PFSK-1 (cell line): ENCODE measurements at regions not wholly inside any gene's neighbourhood (a gene's known extent, or its start where the extent isn't known, plus 50 kb on each side); places are given as distances from the start of the nearest gene placed in this dataset.

Experiments used
- FOXP2 ChIP-seq: optimal IDR thresholded peaks from 2 replicates; pipeline ENCODE3; 2011; ENCODE audit warnings: borderline replicate concordance, control low read depth, inconsistent platforms; ENCODE audit not compliant: insufficient read depth; ENCODE audit errors: extremely low read length, extremely low read depth
- POLR2AphosphoS5 ChIP-seq: IDR thresholded peaks from 2 replicates; pipeline ENCODE4 v1.6.1; 2012; ENCODE audit warnings: low read depth, mild to moderate bottlenecking, control low read depth, low read length, moderate library complexity
- SIN3A ChIP-seq: IDR thresholded peaks from 2 replicates; pipeline ENCODE4 v1.6.1; 2012; ENCODE audit warnings: mild to moderate bottlenecking, low read length, moderate library complexity, borderline replicate concordance; ENCODE audit not compliant: insufficient read depth
- TAF1 ChIP-seq: IDR thresholded peaks from 2 replicates; pipeline ENCODE4 v1.6.1; 2012; ENCODE audit warnings: low read length, control low read depth, borderline replicate concordance; ENCODE audit not compliant: insufficient read depth
- TF ChIP-seq, protein P1 (sequence below), 2 experiments: IDR thresholded peaks; 2 replicates each; pipeline versions ENCODE4 v1.6.1 to v1.8.0; 2011 to 2012; ENCODE audit warnings: low read depth in 2 of 2, low read length in 2 of 2, control low read depth in 1 of 2, inconsistent platforms in 1 of 2, mild to moderate bottlenecking in 1 of 2, moderate library complexity in 1 of 2; ENCODE audit not compliant: insufficient read depth in 1 of 2

- TF ChIP-seq TAF1 (no peak), FOXP2 (no peak), POLR2AphosphoS5 (no peak), SIN3A (no peak)
- TF ChIP-seq, protein P1, sequence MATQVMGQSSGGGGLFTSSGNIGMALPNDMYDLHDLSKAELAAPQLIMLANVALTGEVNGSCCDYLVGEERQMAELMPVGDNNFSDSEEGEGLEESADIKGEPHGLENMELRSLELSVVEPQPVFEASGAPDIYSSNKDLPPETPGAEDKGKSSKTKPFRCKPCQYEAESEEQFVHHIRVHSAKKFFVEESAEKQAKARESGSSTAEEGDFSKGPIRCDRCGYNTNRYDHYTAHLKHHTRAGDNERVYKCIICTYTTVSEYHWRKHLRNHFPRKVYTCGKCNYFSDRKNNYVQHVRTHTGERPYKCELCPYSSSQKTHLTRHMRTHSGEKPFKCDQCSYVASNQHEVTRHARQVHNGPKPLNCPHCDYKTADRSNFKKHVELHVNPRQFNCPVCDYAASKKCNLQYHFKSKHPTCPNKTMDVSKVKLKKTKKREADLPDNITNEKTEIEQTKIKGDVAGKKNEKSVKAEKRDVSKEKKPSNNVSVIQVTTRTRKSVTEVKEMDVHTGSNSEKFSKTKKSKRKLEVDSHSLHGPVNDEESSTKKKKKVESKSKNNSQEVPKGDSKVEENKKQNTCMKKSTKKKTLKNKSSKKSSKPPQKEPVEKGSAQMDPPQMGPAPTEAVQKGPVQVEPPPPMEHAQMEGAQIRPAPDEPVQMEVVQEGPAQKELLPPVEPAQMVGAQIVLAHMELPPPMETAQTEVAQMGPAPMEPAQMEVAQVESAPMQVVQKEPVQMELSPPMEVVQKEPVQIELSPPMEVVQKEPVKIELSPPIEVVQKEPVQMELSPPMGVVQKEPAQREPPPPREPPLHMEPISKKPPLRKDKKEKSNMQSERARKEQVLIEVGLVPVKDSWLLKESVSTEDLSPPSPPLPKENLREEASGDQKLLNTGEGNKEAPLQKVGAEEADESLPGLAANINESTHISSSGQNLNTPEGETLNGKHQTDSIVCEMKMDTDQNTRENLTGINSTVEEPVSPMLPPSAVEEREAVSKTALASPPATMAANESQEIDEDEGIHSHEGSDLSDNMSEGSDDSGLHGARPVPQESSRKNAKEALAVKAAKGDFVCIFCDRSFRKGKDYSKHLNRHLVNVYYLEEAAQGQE (IDR thresholded peaks at IDR 0.05; ENCODE audit: insufficient read depth in 1 of 2, low read depth in 2 of 2, low read length in 2 of 2): no peak
Measured at GRCh38 chr5:74507370-74508005, 133.0 kb downstream of the ENC1 start.

DNA sequence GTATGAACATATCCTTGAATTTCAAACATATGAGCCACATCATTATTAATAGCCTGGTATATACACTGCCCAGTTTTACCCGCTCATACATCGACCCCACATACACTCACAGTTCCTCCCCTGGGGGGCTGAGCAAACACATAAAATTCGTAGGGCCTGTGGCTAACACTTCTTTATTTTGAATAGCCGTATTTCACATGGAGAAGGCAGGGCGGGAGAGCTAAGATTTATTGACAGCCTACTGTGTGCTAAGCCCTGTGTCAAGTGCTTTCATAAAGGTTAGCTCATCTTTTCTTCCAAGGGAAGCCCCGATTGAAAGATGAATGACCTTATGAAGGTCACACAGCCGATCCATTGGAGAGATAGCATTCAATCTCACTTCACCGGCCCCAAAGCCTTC, 134.4 kb downstream of the ENC1 start:
- TF ChIP-seq POLR2AphosphoS5: no peak
- no peak for TF ChIP-seq TAF1
- TF ChIP-seq FOXP2: no peak
- no peak for TF ChIP-seq SIN3A
- TF ChIP-seq, protein P1 (IDR thresholded peaks at IDR 0.05; ENCODE audit: insufficient read depth in 1 of 2, low read depth in 2 of 2, low read length in 2 of 2): no peak

DNA sequence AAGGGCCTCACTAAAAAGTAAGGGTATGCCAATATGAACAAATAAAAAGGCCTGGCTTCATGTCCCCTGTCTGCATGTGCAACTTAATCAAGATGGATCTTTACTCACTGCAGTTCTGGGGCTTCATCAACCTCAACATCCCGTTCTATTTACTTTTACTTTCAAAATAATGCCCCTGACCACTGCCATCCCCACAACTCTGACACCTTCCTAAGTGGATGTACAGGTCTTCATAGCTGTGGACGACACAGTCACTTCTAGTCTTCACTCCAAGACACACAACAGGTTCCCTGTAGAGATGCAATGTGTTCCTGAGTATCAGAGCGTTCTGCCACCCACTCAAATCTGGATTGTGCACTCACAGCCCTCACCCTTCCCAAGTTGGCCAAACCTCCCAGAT, 136.1 kb downstream of the ENC1 start:
- TF ChIP-seq POLR2AphosphoS5 (no peak), FOXP2 (no peak), TAF1 (no peak), SIN3A (no peak)
- TF ChIP-seq, protein P1 (IDR thresholded peaks at IDR 0.05; ENCODE audit: insufficient read depth in 1 of 2, low read depth in 2 of 2, low read length in 2 of 2): no peak

DNA sequence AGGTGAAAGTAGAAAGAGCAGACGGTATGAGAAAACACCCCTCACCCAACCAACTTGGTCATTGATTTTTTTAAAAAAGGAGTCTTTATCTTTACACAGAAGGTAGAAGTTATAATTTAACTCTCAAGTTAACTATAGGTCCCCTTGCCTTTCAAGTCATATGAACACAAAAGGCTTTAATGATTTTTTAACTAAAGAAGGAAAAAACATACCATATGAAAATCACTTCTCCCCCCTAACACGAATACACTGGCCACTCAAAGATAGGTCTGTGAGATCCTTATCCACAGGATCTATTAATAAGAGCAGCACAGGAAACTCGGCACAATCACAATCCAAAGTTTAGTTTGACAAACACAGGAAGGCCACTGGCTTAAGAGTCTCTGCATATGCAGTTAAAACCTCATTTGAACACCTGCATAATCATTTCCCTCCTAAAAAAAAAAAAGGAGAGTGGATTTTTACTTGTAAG, 138.0 kb downstream of the ENC1 start:
- TF ChIP-seq FOXP2: no peak
- no peak for TF ChIP-seq TAF1
- TF ChIP-seq, protein P1 (IDR thresholded peaks at IDR 0.05; ENCODE audit: insufficient read depth in 1 of 2, low read depth in 2 of 2, low read length in 2 of 2): no peak
- TF ChIP-seq POLR2AphosphoS5: no peak
- no peak for TF ChIP-seq SIN3A

DNA sequence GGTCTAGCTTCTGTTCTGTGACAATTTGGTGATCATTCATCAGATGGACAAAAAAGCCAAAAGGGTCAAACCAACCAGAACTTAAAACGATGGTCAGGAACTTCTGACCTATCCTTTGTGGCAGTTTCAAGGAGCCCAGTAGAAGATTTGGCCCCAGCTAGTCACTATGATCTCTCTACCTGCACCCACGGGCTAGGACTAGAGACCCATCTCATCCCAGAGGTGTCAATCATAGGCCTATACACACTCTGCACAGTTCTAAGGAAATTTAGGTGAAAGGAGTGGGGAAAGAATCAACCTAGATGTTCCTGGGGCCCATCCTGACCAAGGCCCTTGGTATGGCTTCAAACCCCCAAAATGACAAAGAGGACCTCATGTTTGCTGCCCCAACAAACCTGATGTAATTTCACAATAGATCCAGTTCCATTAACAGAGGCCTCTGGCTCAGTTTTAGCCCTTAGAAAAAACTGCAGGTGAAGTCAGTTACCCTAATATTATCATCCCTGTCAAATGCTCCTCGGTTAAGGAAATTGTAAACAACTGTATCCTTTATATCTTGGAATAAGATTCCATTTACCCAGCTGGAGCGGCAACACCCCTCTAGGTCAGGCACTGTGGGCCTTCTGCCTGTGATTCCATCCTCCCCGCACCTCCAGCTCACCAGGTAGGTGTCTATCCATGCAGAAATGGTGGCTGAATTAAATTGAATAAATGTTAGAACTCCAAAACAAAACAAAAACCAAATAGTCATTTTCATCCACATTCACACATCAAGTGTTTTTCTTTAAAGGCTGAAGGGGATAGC, 138.7 kb downstream of the ENC1 start:
- TF ChIP-seq POLR2AphosphoS5: no peak
- TF ChIP-seq, protein P1 (IDR thresholded peaks at IDR 0.05; ENCODE audit: insufficient read depth in 1 of 2, low read depth in 2 of 2, low read length in 2 of 2): no peak
- no peak for TF ChIP-seq FOXP2
- TF ChIP-seq SIN3A: no peak
- no peak for TF ChIP-seq TAF1
